ENCODE measurements at regions not wholly inside any gene's neighbourhood (a gene's known extent, or its start where the extent isn't known, plus 50 kb on each side); places are given as distances from the start of the nearest gene placed in this dataset.

DNA sequence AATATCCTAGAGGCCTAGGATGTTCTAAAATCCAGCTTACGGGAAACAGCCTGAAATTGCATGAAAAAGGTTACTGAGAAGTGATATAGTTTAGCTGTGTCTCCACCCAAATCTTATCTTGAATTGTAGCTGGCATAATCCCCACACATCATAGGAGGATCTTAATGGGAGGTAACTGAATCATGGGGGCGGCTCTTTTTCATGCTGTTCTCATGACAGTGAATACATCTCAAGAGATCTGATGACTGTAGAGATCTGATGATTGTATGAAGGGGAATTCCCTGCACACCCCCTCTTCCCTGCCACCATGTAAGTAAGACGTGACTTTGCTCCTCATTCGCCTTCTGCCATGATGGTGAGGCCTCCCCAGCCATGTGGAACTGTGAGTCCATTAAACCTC lies 385.6 kb upstream of the ID2 start:
- TF ChIP-seq MAX (IDR thresholded peaks at IDR 0.05) (no peak), RAD21 (IDR thresholded peaks at IDR 0.05; ENCODE audit: low read depth) (no peak), CREB1 (IDR thresholded peaks at IDR 0.05; ENCODE audit: low read depth) (no peak), EP300 (IDR thresholded peaks at IDR 0.05; ENCODE audit: borderline replicate concordance) (no peak), USF1 (IDR thresholded peaks at IDR 0.05) (no peak), TCF12 (IDR thresholded peaks at IDR 0.05; ENCODE audit: low read depth) (no peak), TEAD4 (IDR thresholded peaks at IDR 0.05) (no peak), NFIC (IDR thresholded peaks at IDR 0.05) (no peak), EGR1 (IDR thresholded peaks at IDR 0.05) (no peak), TAF1 (IDR thresholded peaks at IDR 0.05; ENCODE audit: low read depth) (no peak)
- TF ChIP-seq, protein P1, sequence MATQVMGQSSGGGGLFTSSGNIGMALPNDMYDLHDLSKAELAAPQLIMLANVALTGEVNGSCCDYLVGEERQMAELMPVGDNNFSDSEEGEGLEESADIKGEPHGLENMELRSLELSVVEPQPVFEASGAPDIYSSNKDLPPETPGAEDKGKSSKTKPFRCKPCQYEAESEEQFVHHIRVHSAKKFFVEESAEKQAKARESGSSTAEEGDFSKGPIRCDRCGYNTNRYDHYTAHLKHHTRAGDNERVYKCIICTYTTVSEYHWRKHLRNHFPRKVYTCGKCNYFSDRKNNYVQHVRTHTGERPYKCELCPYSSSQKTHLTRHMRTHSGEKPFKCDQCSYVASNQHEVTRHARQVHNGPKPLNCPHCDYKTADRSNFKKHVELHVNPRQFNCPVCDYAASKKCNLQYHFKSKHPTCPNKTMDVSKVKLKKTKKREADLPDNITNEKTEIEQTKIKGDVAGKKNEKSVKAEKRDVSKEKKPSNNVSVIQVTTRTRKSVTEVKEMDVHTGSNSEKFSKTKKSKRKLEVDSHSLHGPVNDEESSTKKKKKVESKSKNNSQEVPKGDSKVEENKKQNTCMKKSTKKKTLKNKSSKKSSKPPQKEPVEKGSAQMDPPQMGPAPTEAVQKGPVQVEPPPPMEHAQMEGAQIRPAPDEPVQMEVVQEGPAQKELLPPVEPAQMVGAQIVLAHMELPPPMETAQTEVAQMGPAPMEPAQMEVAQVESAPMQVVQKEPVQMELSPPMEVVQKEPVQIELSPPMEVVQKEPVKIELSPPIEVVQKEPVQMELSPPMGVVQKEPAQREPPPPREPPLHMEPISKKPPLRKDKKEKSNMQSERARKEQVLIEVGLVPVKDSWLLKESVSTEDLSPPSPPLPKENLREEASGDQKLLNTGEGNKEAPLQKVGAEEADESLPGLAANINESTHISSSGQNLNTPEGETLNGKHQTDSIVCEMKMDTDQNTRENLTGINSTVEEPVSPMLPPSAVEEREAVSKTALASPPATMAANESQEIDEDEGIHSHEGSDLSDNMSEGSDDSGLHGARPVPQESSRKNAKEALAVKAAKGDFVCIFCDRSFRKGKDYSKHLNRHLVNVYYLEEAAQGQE (IDR thresholded peaks at IDR 0.05; ENCODE audit: low read depth), result no peak

DNA sequence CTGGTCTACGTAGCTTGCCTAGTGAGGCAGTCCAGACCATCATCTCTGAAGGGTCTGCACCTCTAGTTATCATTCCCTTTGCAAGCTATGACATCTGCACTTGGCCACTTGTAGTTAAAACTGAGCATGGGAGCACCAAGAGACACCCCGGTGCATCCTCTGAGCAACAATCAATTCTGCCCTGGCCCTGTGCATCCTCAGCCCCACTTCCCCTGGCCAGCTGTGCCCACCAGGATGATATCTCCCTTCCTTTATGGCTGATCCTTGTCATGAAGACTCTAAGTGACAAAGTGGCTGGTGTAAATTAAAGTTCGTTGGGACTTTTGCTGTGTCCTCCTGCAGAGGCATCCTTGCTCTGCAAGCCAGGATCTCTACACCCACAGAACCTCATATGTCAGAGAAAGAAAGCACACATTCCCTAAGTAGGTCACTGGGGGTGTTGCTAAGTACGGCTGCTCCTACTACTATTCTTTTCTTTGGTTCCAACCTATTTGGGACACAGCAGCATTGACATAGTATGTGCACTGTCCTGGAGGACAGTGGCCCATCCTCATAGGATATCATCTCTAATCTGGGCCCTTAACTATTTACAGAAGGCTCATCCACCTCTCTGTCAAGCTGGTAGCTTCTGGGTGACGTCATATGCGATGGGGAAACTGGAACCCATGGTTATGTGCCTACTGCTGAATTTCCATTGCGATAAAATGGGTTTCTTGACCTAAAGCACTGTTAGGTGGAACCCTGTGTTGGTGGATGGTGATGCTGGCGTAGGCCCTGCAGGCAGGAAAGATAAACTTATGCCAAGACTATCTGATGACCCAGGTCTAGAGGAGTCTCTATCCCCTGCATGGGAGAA lies 384.3 kb upstream of the ID2 start:
- no peak for TF ChIP-seq TCF12 (IDR thresholded peaks at IDR 0.05; ENCODE audit: low read depth)
- TF ChIP-seq TEAD4 (IDR thresholded peaks at IDR 0.05), result no peak
- TF ChIP-seq EP300 (IDR thresholded peaks at IDR 0.05; ENCODE audit: borderline replicate concordance), result no peak
- no peak for TF ChIP-seq CEBPB (IDR thresholded peaks at IDR 0.05)
- TF ChIP-seq RAD21 (IDR thresholded peaks at IDR 0.05; ENCODE audit: low read depth), result no peak
- no peak for TF ChIP-seq YY1 (IDR thresholded peaks at IDR 0.05; ENCODE audit: low read depth)
- no peak for TF ChIP-seq FOXM1 (IDR thresholded peaks at IDR 0.05; ENCODE audit: borderline replicate concordance, low read depth)
- no peak for TF ChIP-seq CREB1 (IDR thresholded peaks at IDR 0.05; ENCODE audit: low read depth)
- TF ChIP-seq, protein P1 (IDR thresholded peaks at IDR 0.05; ENCODE audit: low read depth), result no peak
- TF ChIP-seq ZBTB7A (IDR thresholded peaks at IDR 0.05; ENCODE audit: low read depth), result no peak
- TF ChIP-seq MAX (IDR thresholded peaks at IDR 0.05), result no peak
- TF ChIP-seq EGR1 (IDR thresholded peaks at IDR 0.05), result no peak
- TF ChIP-seq NFIC (IDR thresholded peaks at IDR 0.05), result no peak
- no peak for TF ChIP-seq TAF1 (IDR thresholded peaks at IDR 0.05; ENCODE audit: low read depth)
- no peak for TF ChIP-seq USF1 (IDR thresholded peaks at IDR 0.05)

- TF ChIP-seq FOXM1 (IDR thresholded peaks at IDR 0.05; ENCODE audit: borderline replicate concordance, low read depth) (no peak), EGR1 (IDR thresholded peaks at IDR 0.05) (no peak), TEAD4 (IDR thresholded peaks at IDR 0.05) (no peak), YY1 (IDR thresholded peaks at IDR 0.05; ENCODE audit: low read depth) (no peak), CEBPB (IDR thresholded peaks at IDR 0.05) (no peak), CREB1 (IDR thresholded peaks at IDR 0.05; ENCODE audit: low read depth) (no peak), TCF12 (IDR thresholded peaks at IDR 0.05; ENCODE audit: low read depth) (no peak), RAD21 (IDR thresholded peaks at IDR 0.05; ENCODE audit: low read depth) (no peak), NFIC (IDR thresholded peaks at IDR 0.05) (no peak), ZBTB7A (IDR thresholded peaks at IDR 0.05; ENCODE audit: low read depth) (no peak), EP300 (IDR thresholded peaks at IDR 0.05; ENCODE audit: borderline replicate concordance) (no peak), USF1 (IDR thresholded peaks at IDR 0.05) (no peak), MAX (IDR thresholded peaks at IDR 0.05) (no peak), TAF1 (IDR thresholded peaks at IDR 0.05; ENCODE audit: low read depth) (no peak)
- TF ChIP-seq, protein P1 (IDR thresholded peaks at IDR 0.05; ENCODE audit: low read depth), result no peak
Observed at GRCh38 chr2:8298783-8299182, 383.1 kb upstream of the ID2 start.
